ENCODE measurements at regions not wholly inside any gene's neighbourhood (a gene's known extent, or its start where the extent isn't known, plus 50 kb on each side); places are given as distances from the start of the nearest gene placed in this dataset.

DNA sequence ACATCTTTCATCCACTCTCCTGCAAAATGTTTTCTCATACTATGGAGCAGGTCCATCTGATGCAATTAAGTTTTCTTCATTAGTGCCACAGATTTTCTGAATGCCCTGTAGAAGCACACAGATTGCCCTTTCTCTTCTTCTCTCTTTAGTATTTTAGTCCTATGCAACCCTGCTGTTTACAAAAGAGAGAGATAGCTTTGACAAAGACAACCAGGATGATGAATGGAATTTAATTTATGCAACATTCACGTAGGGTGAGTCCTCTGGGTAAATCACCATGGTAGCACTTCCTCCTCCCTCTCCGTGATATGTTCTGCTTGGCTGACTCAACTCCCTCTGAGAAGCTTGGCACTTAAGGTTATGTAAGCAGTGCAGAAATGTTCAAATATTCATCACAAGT lies 400.9 kb upstream of the PDE3A start:
- TF ChIP-seq ZNF565 (CRISPR knock-in tag; conservative IDR thresholded peaks at IDR 0.05; ENCODE audit: low read depth) (no peak), ZNF70 (CRISPR knock-in tag; IDR thresholded peaks at IDR 0.05) (no peak), GLIS3 (CRISPR knock-in tag; IDR thresholded peaks at IDR 0.05) (no peak), BACH2 (CRISPR knock-in tag; IDR thresholded peaks at IDR 0.05; ENCODE audit: borderline replicate concordance) (no peak), RARB (CRISPR knock-in tag; IDR thresholded peaks at IDR 0.05) (no peak), OSR1 (CRISPR knock-in tag; IDR thresholded peaks at IDR 0.05) (no peak), PPARA (CRISPR knock-in tag; IDR thresholded peaks at IDR 0.05; ENCODE audit: borderline replicate concordance) (no peak)
- TF ChIP-seq, protein P1, sequence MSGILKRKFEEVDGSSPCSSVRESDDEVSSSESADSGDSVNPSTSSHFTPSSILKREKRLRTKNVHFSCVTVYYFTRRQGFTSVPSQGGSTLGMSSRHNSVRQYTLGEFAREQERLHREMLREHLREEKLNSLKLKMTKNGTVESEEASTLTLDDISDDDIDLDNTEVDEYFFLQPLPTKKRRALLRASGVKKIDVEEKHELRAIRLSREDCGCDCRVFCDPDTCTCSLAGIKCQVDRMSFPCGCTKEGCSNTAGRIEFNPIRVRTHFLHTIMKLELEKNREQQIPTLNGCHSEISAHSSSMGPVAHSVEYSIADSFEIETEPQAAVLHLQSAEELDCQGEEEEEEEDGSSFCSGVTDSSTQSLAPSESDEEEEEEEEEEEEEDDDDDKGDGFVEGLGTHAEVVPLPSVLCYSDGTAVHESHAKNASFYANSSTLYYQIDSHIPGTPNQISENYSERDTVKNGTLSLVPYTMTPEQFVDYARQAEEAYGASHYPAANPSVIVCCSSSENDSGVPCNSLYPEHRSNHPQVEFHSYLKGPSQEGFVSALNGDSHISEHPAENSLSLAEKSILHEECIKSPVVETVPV (CRISPR knock-in tag; IDR thresholded peaks at IDR 0.05), result no peak

All from SK-N-SH treated with all-trans-retinoic acid at 6 μM for 48 hours (cell line).